OCI-LY7 (cell line): ENCODE measurements at regions not wholly inside any gene's neighbourhood (a gene's known extent, or its start where the extent isn't known, plus 50 kb on each side); places are given as distances from the start of the nearest gene placed in this dataset.

ENCODE experiments used
- BruUV-seq: library from RNA; stranded (reverse); fragments of 400-500 nt; replicated peaks from 2 replicates; lab custom pipeline; 2021; lab: Mats Ljungman, UMichigan
- CTCF ChIA-PET: fragments of 300-600 bp; sonication (Branson Sonifier 250); formaldehyde crosslinking; loops from one replicate; lab custom pipeline; 2022; ENCODE audit warnings: antibody characterized with exemption; ENCODE audit not compliant: unreplicated experiment; lab: Charles Lee
- POLR2A ChIA-PET: fragments of 300-600 bp; sonication (Branson Sonifier 250); formaldehyde crosslinking; loops from one replicate; lab custom pipeline; 2022; ENCODE audit warnings: antibody characterized with exemption; lab: Charles Lee
- DNase-seq: peaks from one replicate; pipeline ENCODE4 v3.0.0-alpha.2; 2015; ENCODE audit warnings: low spot score
- H2AFZ ChIP-seq: fragments of 200-600 bp; sonication (generic), shearing (Covaris generic); 2 replicates; pipeline ENCODE4 v1.6.1; 2014; ENCODE audit warnings: mild to moderate bottlenecking, antibody characterized with exemption, low read length, moderate library complexity
- H3K27ac ChIP-seq: fragments of 200-600 bp; sonication (generic); 2 replicates; pipeline ENCODE4 v1.5.1; 2014; ENCODE audit warnings: mixed run types, low read depth, mild to moderate bottlenecking, moderate library complexity, low read length, inconsistent platforms; ENCODE audit not compliant: poor library complexity, severe bottlenecking
- H3K36me3 ChIP-seq: fragments of 200-600 bp; sonication (generic); 2 replicates; pipeline ENCODE4 v1.6.1; 2014; ENCODE audit warnings: mild to moderate bottlenecking, antibody characterized with exemption, low read length, moderate library complexity, mixed read lengths; ENCODE audit not compliant: insufficient read depth
- H3K4me1 ChIP-seq: fragments of 200-600 bp; sonication (generic); 2 replicates; pipeline ENCODE4 v1.5.1; 2014; ENCODE audit warnings: mild to moderate bottlenecking, low read length; ENCODE audit not compliant: insufficient read depth, poor library complexity, severe bottlenecking
- H3K4me2 ChIP-seq: fragments of 200-600 bp; sonication (generic); 2 replicates; pipeline ENCODE4 v1.6.1; 2014; ENCODE audit warnings: mild to moderate bottlenecking, low read length
- H3K4me3 ChIP-seq: fragments of 200-600 bp; sonication (generic); 2 replicates; pipeline ENCODE4 v1.5.1; 2014; ENCODE audit warnings: mild to moderate bottlenecking, low read depth, low read length; ENCODE audit not compliant: poor library complexity, severe bottlenecking
- H3K79me2 ChIP-seq: fragments of 200-600 bp; sonication (generic); 2 replicates; pipeline ENCODE4 v1.6.1; 2016; ENCODE audit warnings: low read depth, mild to moderate bottlenecking, low read length, moderate library complexity, mixed read lengths; ENCODE audit not compliant: insufficient read depth
- H3K9me2 ChIP-seq: fragments of 200-600 bp; sonication (generic); 2 replicates; pipeline ENCODE4 v1.6.1; 2016; ENCODE audit warnings: mild to moderate bottlenecking, low read length, mixed read lengths; ENCODE audit not compliant: insufficient read depth
- H3K9me3 ChIP-seq: fragments of 200-600 bp; sonication (generic); 2 replicates; pipeline ENCODE4 v1.6.1; 2014; ENCODE audit warnings: mild to moderate bottlenecking, mixed run types, low read length, mixed read lengths
- H4K20me1 ChIP-seq: fragments of 200-600 bp; sonication (generic); 2 replicates; pipeline ENCODE4 v1.6.1; 2014; ENCODE audit warnings: mild to moderate bottlenecking, antibody characterized with exemption, low read length, moderate library complexity, mixed read lengths; ENCODE audit not compliant: insufficient read depth
- CTCF ChIP-seq: fragments of 200-600 bp; sonication (generic); conservative IDR thresholded peaks from 2 replicates; pipeline ENCODE4 v1.5.1; 2014; ENCODE audit warnings: mild to moderate bottlenecking, antibody characterized with exemption, low read length, moderate library complexity, mixed read lengths
- EZH2phosphoT487 ChIP-seq: fragments of 200-600 bp; sonication (generic); IDR thresholded peaks from 2 replicates; pipeline ENCODE4 v1.6.1; 2018; ENCODE audit warnings: low read depth, borderline replicate concordance, mild to moderate bottlenecking, mixed run types, antibody characterized with exemption, low read length, moderate library complexity, mixed read lengths
- intact Hi-C: fragments of 100-400 bp; cut with micrococcal nuclease; formaldehyde crosslinking; loops from one replicate; pipeline ENCODE4 v1.10.0; 2022; ENCODE audit not compliant: unreplicated experiment

GRCh38 chr10:43929122-43929521 is 280.4 kb upstream of the ZNF32 start:
- no peaks in the 10 kb centered on the region for H3K36me3 ChIP-seq
- H3K4me2 ChIP-seq, result no peak overlapping the region
- intact Hi-C loops, result no loop called here
- POLR2A ChIA-PET, result interaction anchor here (0.8 to 1.4 kb wide), 3 partner anchors 8 to 24 kb away, joined by 3 to 4 read pairs (median 3); no protein-coding TSS in a partner anchor
- no peaks in the 10 kb centered on the region for H3K9me2 ChIP-seq
- H3K27ac ChIP-seq, result no peak overlapping the region
- no peak overlapping the region for H2AFZ ChIP-seq
- DNase-seq, result no peak
- H4K20me1 ChIP-seq, result no peaks in the 10 kb centered on the region
- H3K9me3 ChIP-seq, result no peaks in the 10 kb centered on the region
- no TSS peak for BruUV-seq
- CTCF ChIA-PET, result no interaction called here
- H3K79me2 ChIP-seq, result no peaks in the 10 kb centered on the region
- no peak overlapping the region for H3K4me3 ChIP-seq
- H3K4me1 ChIP-seq, result peaks cover 25% of the 10 kb centered on the region
- TF ChIP-seq EZH2phosphoT487, result no peak
- no peak for TF ChIP-seq CTCF

GRCh38 chr10:43928425-43928968 is 279.8 kb upstream of the ZNF32 start:
- Histone ChIP-seq H4K20me1 (no peaks in the 10 kb centered on the region), H3K79me2 (no peaks in the 10 kb centered on the region), H3K4me1 (peaks cover 32% of the 10 kb centered on the region), H3K9me3 (no peaks in the 10 kb centered on the region), H2AFZ (no peak overlapping the region), H3K9me2 (no peaks in the 10 kb centered on the region), H3K36me3 (no peaks in the 10 kb centered on the region), H3K27ac (no peak overlapping the region), H3K4me3 (no peak overlapping the region), H3K4me2 (no peak overlapping the region)
- no peak for DNase-seq
- TF ChIP-seq EZH2phosphoT487 (no peak), CTCF (no peak)
- ChIA-PET CTCF (no interaction called here), POLR2A (interaction anchor here (0.8 to 1.4 kb wide), 3 partner anchors 9 to 24 kb away, joined by 3 to 4 read pairs (median 3); no protein-coding TSS in a partner anchor)
- no TSS peak for BruUV-seq
- intact Hi-C loops, result no loop called here

GRCh38 chr10:43926875-43927406 is 278.3 kb upstream of the ZNF32 start:
- no peaks in the 10 kb centered on the region for H3K36me3 ChIP-seq
- no peak overlapping the region for H3K4me2 ChIP-seq
- ChIA-PET CTCF (no interaction called here), POLR2A (interaction anchor here (0.6 kb wide), 1 partner anchor 10 kb away, joined by 3 read pairs; no protein-coding TSS in a partner anchor)
- no peak overlapping the region for H3K27ac ChIP-seq
- H3K79me2 ChIP-seq, result no peaks in the 10 kb centered on the region
- H2AFZ ChIP-seq, result no peak overlapping the region
- H4K20me1 ChIP-seq, result no peaks in the 10 kb centered on the region
- no peaks in the 10 kb centered on the region for H3K9me3 ChIP-seq
- no TSS peak for BruUV-seq
- intact Hi-C loops, result no loop called here
- peaks cover 43% of the 10 kb centered on the region for H3K4me1 ChIP-seq
- no peak overlapping the region for H3K4me3 ChIP-seq
- DNase-seq, result no peak
- H3K9me2 ChIP-seq, result no peaks in the 10 kb centered on the region
- TF ChIP-seq EZH2phosphoT487, result no peak
- TF ChIP-seq CTCF, result no peak
